Adrenal gland (tissue), 5 donors: ENCODE measurements at regions not wholly inside any gene's neighbourhood (a gene's known extent, or its start where the extent isn't known, plus 50 kb on each side); places are given as distances from the start of the nearest gene placed in this dataset.

Experiments
- POLR2A ChIP-seq, 2 donors: fragments of 450-650 bp; IDR thresholded peaks; one replicate each; pipeline ENCODE4 v1.6.1; 2017; ENCODE audit warnings: antibody characterized with exemption in 2 of 2, mild to moderate bottlenecking in 2 of 2, moderate library complexity in 1 of 2
- TF ChIP-seq, protein P1 (sequence below), 6 experiments: fragments of 450-650 bp in 4 of 6; fragments of 200-600 bp in 2 of 6; sonication (generic) in 1 of 6; IDR thresholded peaks; 1 replicate in 5 of 6; 2 replicates in 1 of 6; pipeline versions ENCODE4 v1.5.1 to v1.8.0; 2016 to 2021; ENCODE audit warnings: antibody characterized with exemption in 6 of 6, mild to moderate bottlenecking in 2 of 6, moderate library complexity in 1 of 6
- donor health status: DM: no; HTN: no; CAD: no.

DNA sequence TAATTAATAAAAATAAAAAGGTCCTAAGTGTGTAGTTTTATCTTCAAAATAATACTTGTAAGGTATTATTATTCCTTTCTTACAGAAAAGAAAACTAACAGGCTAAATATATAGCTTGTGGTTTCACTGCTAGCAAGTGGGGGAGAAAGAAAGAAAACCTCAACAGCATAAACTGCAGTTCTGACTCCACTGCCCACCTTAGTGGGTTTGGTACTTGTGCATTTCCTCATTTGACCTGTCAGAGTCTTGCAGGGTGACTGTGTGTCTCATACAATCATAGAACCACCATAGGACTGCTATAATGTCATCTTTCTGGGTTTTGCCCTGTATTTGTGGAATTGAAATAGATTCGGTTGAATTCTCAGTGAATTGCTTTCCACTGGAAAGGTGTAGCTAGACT, 94.7 kb upstream of the PUDP start:
- TF ChIP-seq, protein P1, sequence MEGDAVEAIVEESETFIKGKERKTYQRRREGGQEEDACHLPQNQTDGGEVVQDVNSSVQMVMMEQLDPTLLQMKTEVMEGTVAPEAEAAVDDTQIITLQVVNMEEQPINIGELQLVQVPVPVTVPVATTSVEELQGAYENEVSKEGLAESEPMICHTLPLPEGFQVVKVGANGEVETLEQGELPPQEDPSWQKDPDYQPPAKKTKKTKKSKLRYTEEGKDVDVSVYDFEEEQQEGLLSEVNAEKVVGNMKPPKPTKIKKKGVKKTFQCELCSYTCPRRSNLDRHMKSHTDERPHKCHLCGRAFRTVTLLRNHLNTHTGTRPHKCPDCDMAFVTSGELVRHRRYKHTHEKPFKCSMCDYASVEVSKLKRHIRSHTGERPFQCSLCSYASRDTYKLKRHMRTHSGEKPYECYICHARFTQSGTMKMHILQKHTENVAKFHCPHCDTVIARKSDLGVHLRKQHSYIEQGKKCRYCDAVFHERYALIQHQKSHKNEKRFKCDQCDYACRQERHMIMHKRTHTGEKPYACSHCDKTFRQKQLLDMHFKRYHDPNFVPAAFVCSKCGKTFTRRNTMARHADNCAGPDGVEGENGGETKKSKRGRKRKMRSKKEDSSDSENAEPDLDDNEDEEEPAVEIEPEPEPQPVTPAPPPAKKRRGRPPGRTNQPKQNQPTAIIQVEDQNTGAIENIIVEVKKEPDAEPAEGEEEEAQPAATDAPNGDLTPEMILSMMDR (IDR thresholded peaks at IDR 0.05) = no peak
- no peak for TF ChIP-seq POLR2A (IDR thresholded peaks at IDR 0.05)
